ENCODE measurements at regions not wholly inside any gene's neighbourhood (a gene's known extent, or its start where the extent isn't known, plus 50 kb on each side); places are given as distances from the start of the nearest gene placed in this dataset.

GRCh38 chr2:236694146-236694888 is 124.7 kb downstream of the ACKR3 start:
- peaks cover 8% of the 10 kb centered on the region for H3K4me1 ChIP-seq (ENCODE audit: low read depth)

GRCh38 chr2:236696834-236697233 is 127.2 kb downstream of the ACKR3 start:
- no peaks in the 10 kb centered on the region for H3K27me3 ChIP-seq
- no peak for DNase-seq (ENCODE audit: low read depth in 1 of 2, low spot score in 1 of 2)
- H3K9me3 ChIP-seq (ENCODE audit: low read depth) = no peaks in the 10 kb centered on the region
- peaks cover 8% of the 10 kb centered on the region for H3K4me1 ChIP-seq (ENCODE audit: low read depth)
- no peak overlapping the region for H3K4me3 ChIP-seq
- no peaks in the 10 kb centered on the region for H3K36me3 ChIP-seq
- no peak for TF ChIP-seq CTCF (IDR thresholded peaks at IDR 0.05; ENCODE audit: low read depth, low read length)
- H3K27ac ChIP-seq = no peak overlapping the region

More at GRCh38 chr2:236694146-236694888, 124.7 kb downstream of the ACKR3 start:
- no peak for TF ChIP-seq CTCF (IDR thresholded peaks at IDR 0.05; ENCODE audit: low read depth, low read length)
- Histone ChIP-seq H3K27ac (no peak overlapping the region), H3K9me3 (ENCODE audit: low read depth) (no peaks in the 10 kb centered on the region), H3K36me3 (no peaks in the 10 kb centered on the region), H3K27me3 (no peaks in the 10 kb centered on the region), H3K4me3 (no peak overlapping the region)
- peak in 1 of 2 donors; percentile 8 for DNase-seq (ENCODE audit: low read depth in 1 of 2, low spot score in 1 of 2)

- Histone ChIP-seq H3K4me3 (no peak overlapping the region), H3K36me3 (no peaks in the 10 kb centered on the region), H3K27ac (no peak overlapping the region), H3K9me3 (ENCODE audit: low read depth) (no peaks in the 10 kb centered on the region), H3K4me1 (ENCODE audit: low read depth) (peaks cover 7% of the 10 kb centered on the region), H3K27me3 (no peaks in the 10 kb centered on the region)
- DNase-seq (ENCODE audit: low read depth in 1 of 2, low spot score in 1 of 2) = no peak
- TF ChIP-seq CTCF (IDR thresholded peaks at IDR 0.05; ENCODE audit: low read depth, low read length) = no peak
These were observed 128.5 kb downstream of the ACKR3 start for GRCh38 chr2:236698016-236698627.

- no peaks in the 10 kb centered on the region for H3K27me3 ChIP-seq
- no peaks in the 10 kb centered on the region for H3K9me3 ChIP-seq (ENCODE audit: low read depth)
- no peak for TF ChIP-seq CTCF (IDR thresholded peaks at IDR 0.05; ENCODE audit: low read depth, low read length)
- H3K36me3 ChIP-seq = no peaks in the 10 kb centered on the region
- no peak for DNase-seq (ENCODE audit: low read depth in 1 of 2, low spot score in 1 of 2)
- H3K27ac ChIP-seq = no peak overlapping the region
- H3K4me3 ChIP-seq = no peak overlapping the region
- H3K4me1 ChIP-seq (ENCODE audit: low read depth) = no peaks in the 10 kb centered on the region
These were observed 131.1 kb downstream of the ACKR3 start for GRCh38 chr2:236700703-236701102.

GRCh38 chr2:236702657-236703372 is 133.2 kb downstream of the ACKR3 start:
- Histone ChIP-seq H3K36me3 (no peaks in the 10 kb centered on the region), H3K4me1 (ENCODE audit: low read depth) (no peaks in the 10 kb centered on the region), H3K27me3 (no peaks in the 10 kb centered on the region), H3K9me3 (ENCODE audit: low read depth) (no peaks in the 10 kb centered on the region), H3K4me3 (no peak overlapping the region), H3K27ac (no peak overlapping the region)
- TF ChIP-seq CTCF (IDR thresholded peaks at IDR 0.05; ENCODE audit: low read depth, low read length) = no peak
- DNase-seq (ENCODE audit: low read depth in 1 of 2, low spot score in 1 of 2) = no peak
